ENCODE measurements at regions not wholly inside any gene's neighbourhood (a gene's known extent, or its start where the extent isn't known, plus 50 kb on each side); places are given as distances from the start of the nearest gene placed in this dataset.
"Not testable (repeated sequence)": the region's sequence is repeated elsewhere in the genome, so short reads cannot be mapped to it uniquely, and the experiment has no call there.

- not testable (repeated sequence) for DNase-seq (ENCODE audit: low spot score)
Measured at GRCh38 chr1:120238867-120239266, 62.5 kb upstream of the SEC22B start.

DNA sequence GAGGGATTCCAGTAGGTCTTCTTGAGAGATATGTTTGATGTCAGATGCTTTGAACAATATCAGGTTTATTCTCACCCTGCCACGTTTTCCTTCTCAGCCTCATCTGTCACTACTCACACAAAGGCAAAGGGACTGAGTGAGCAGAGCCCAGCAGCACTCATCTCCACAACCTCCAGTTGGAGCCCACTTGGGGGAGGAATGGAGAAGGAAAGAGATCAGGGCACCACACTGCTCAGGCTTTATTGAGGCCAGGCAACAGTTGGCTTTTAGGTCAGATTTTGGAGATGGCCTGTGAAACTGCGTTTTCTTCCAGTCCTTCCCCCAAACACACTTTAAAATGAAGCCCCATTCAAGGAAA lies 57.3 kb upstream of the SEC22B start:
- DNase-seq (ENCODE audit: low spot score), result not testable (repeated sequence)

GRCh38 chr1:120232834-120233660 lies 56.7 kb upstream of the SEC22B start:
- not testable (repeated sequence) for DNase-seq (ENCODE audit: low spot score)

DNA sequence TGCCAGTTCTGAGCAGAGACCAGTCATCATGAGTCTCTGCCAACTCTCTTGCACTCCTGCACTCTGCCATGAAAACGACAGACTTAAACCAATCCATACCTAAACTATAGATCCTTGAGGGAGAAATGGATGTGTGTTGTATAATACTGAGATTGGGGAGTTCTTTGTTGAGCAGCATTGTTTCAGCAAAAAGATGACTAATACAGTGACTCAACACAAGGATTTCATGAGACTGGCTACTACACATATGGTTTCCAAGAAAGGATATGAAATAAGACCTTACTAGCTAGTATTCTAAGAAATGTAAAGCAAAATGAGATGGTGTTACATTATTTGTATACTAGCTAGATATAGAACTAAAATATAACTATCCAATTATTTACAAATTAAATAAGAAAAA lies 53.5 kb upstream of the SEC22B start:
- not testable (repeated sequence) for DNase-seq (ENCODE audit: low spot score)

Measured in LoVo (cell line).